Astrocyte (in vitro differentiated cells and primary cell): ENCODE measurements at regions not wholly inside any gene's neighbourhood (a gene's known extent, or its start where the extent isn't known, plus 50 kb on each side); places are given as distances from the start of the nearest gene placed in this dataset.
"Not testable (repeated sequence)": the region's sequence is repeated elsewhere in the genome, so short reads cannot be mapped to it uniquely, and the experiment has no call there.

Source experiments
- DNase-seq: peaks from one replicate; pipeline ENCODE4 v3.0.0-alpha.2; 2010; ENCODE audit warnings: low read depth
- FAIRE-seq: peaks from 2 replicates; lab custom pipeline; 2011; peaks lifted over from hg19 to GRCh38; lab: Jason Lieb, UNC
- H2AFZ ChIP-seq: 2 replicates; pipeline ENCODE4 v1.6.0; 2012; ENCODE audit warnings: low read depth, low read length, inconsistent platforms
- H3K27ac ChIP-seq: 2 replicates; pipeline ENCODE4 v1.5.1; 2011; ENCODE audit warnings: low read depth, low read length, inconsistent platforms
- H3K27me3 ChIP-seq: 2 replicates; pipeline ENCODE4 v1.6.0; 2011; ENCODE audit warnings: low read length, inconsistent platforms; ENCODE audit not compliant: insufficient read depth
- H3K36me3 ChIP-seq: 2 replicates; pipeline ENCODE4 v1.5.1; 2011; ENCODE audit warnings: low read length, inconsistent platforms; ENCODE audit not compliant: insufficient read depth
- H3K4me1 ChIP-seq: 2 replicates; pipeline ENCODE4 v1.5.1; 2011; ENCODE audit warnings: low read length, inconsistent platforms; ENCODE audit not compliant: insufficient read depth
- H3K4me2 ChIP-seq: 2 replicates; pipeline ENCODE4 v1.6.0; 2012; ENCODE audit warnings: low read length, inconsistent platforms
- H3K4me3 ChIP-seq: 2 replicates; pipeline ENCODE4 v1.5.1; 2011; ENCODE audit warnings: low read depth, mild to moderate bottlenecking, low read length, inconsistent platforms; ENCODE audit not compliant: insufficient read depth
- H3K79me2 ChIP-seq: 2 replicates; pipeline ENCODE4 v1.6.0; 2012; ENCODE audit warnings: mild to moderate bottlenecking, low read length, inconsistent platforms; ENCODE audit not compliant: insufficient read depth
- H3K9ac ChIP-seq: 2 replicates; pipeline ENCODE4 v1.6.0; 2012; ENCODE audit warnings: mild to moderate bottlenecking, low read length, inconsistent platforms
- H3K9me3 ChIP-seq: 2 replicates; pipeline ENCODE4 v1.5.1; 2012; ENCODE audit warnings: low read depth, mild to moderate bottlenecking, low read length, inconsistent platforms; ENCODE audit not compliant: insufficient read depth
- H4K20me1 ChIP-seq: 2 replicates; pipeline ENCODE4 v1.6.0; 2012; ENCODE audit warnings: low read length, inconsistent platforms; ENCODE audit not compliant: insufficient read depth
- H3K27ac Mint-ChIP-seq: one replicate; pipeline ENCODE4 v1.8.0; 2021; ENCODE audit warnings: mild to moderate bottlenecking, mixed read lengths; ENCODE audit not compliant: unreplicated experiment
- H3K27me3 Mint-ChIP-seq: one replicate; pipeline ENCODE4 v1.8.0; 2021; ENCODE audit warnings: low read depth, mixed read lengths; ENCODE audit not compliant: unreplicated experiment
- H3K36me3 Mint-ChIP-seq: one replicate; pipeline ENCODE4 v1.8.0; 2021; ENCODE audit warnings: low read depth, mixed read lengths; ENCODE audit not compliant: unreplicated experiment
- H3K4me1 Mint-ChIP-seq: one replicate; pipeline ENCODE4 v1.8.0; 2021; ENCODE audit warnings: low read depth, mixed read lengths; ENCODE audit not compliant: unreplicated experiment
- H3K4me3 Mint-ChIP-seq: one replicate; pipeline ENCODE4 v1.8.0; 2021; ENCODE audit warnings: mild to moderate bottlenecking, moderate library complexity, mixed read lengths; ENCODE audit not compliant: unreplicated experiment
- H3K9me3 Mint-ChIP-seq: one replicate; pipeline ENCODE4 v1.8.0; 2021; ENCODE audit warnings: mild to moderate bottlenecking, mixed read lengths; ENCODE audit not compliant: unreplicated experiment
- EZH2 ChIP-seq: IDR thresholded peaks from 2 replicates; pipeline ENCODE4 v1.6.1; 2012; ENCODE audit warnings: mild to moderate bottlenecking, low read length, inconsistent platforms; ENCODE audit not compliant: insufficient read depth
- TF ChIP-seq, protein P1 (sequence below): IDR thresholded peaks from 2 replicates; pipeline ENCODE4 v1.5.1; 2011; ENCODE audit warnings: low read depth, mild to moderate bottlenecking, inconsistent platforms, low read length, moderate library complexity; ENCODE audit not compliant: insufficient read depth

GRCh38 chr4:33998291-33998690 is 2246.0 kb downstream of the ARAP2 start:
- no peaks in the 10 kb centered on the region for H3K4me1 ChIP-seq
- no peak overlapping the region for H3K27ac ChIP-seq
- Mint-ChIP-seq H3K9me3 (no peaks in the 10 kb centered on the region), H3K27me3 (no peaks in the 10 kb centered on the region), H3K36me3 (no peaks in the 10 kb centered on the region), H3K4me3 (no peak overlapping the region), H3K27ac (no peak overlapping the region), H3K4me1 (peaks cover 3% of the 10 kb centered on the region)
- FAIRE-seq (no peak), DNase-seq (no peak)
- H3K4me2 ChIP-seq = no peak overlapping the region
- H3K27me3 ChIP-seq = no peaks in the 10 kb centered on the region
- H3K79me2 ChIP-seq = no peaks in the 10 kb centered on the region
- H2AFZ ChIP-seq = no peak overlapping the region
- no peak for TF ChIP-seq EZH2
- TF ChIP-seq, protein P1, sequence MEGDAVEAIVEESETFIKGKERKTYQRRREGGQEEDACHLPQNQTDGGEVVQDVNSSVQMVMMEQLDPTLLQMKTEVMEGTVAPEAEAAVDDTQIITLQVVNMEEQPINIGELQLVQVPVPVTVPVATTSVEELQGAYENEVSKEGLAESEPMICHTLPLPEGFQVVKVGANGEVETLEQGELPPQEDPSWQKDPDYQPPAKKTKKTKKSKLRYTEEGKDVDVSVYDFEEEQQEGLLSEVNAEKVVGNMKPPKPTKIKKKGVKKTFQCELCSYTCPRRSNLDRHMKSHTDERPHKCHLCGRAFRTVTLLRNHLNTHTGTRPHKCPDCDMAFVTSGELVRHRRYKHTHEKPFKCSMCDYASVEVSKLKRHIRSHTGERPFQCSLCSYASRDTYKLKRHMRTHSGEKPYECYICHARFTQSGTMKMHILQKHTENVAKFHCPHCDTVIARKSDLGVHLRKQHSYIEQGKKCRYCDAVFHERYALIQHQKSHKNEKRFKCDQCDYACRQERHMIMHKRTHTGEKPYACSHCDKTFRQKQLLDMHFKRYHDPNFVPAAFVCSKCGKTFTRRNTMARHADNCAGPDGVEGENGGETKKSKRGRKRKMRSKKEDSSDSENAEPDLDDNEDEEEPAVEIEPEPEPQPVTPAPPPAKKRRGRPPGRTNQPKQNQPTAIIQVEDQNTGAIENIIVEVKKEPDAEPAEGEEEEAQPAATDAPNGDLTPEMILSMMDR = no peak
- H3K9me3 ChIP-seq = no peaks in the 10 kb centered on the region
- no peak overlapping the region for H3K4me3 ChIP-seq
- H3K9ac ChIP-seq = no peak overlapping the region
- no peaks in the 10 kb centered on the region for H4K20me1 ChIP-seq
- no peaks in the 10 kb centered on the region for H3K36me3 ChIP-seq

DNA sequence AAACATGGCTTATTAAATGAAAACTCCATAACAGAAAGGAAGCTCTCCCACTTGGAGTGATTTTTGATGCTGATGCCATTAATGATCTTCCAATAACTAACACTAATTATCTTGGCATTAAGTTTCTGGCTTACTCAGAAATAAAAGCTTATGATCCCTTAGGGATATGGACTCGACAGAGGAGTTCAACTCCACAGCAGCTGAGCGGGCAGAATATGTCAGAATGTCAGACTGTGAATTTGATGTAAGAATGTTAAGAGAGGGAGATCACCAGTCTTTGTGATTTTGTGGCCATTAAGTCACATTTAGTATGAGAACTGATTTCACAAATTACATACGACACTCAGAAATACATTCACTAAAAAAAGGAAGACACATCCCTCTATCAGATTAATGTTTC is 2244.0 kb downstream of the ARAP2 start:
- TF ChIP-seq, protein P1 = no peak
- TF ChIP-seq EZH2 = no peak

GRCh38 chr4:34006540-34006939 is 2237.8 kb downstream of the ARAP2 start:
- H3K4me1 ChIP-seq, FAIRE-seq, H3K9ac ChIP-seq, H2AFZ ChIP-seq, H3K36me3 Mint-ChIP-seq, H3K4me3 Mint-ChIP-seq, H3K9me3 Mint-ChIP-seq, H3K27ac Mint-ChIP-seq, H3K9me3 ChIP-seq, DNase-seq, H3K27me3 ChIP-seq, H3K27me3 Mint-ChIP-seq, H3K4me3 ChIP-seq, H3K4me2 ChIP-seq, H3K4me1 Mint-ChIP-seq, H3K27ac ChIP-seq, H4K20me1 ChIP-seq, H3K36me3 ChIP-seq, H3K79me2 ChIP-seq: not testable (repeated sequence)

More for the DNA sequence above, 2244.0 kb downstream of the ARAP2 start:
- Histone ChIP-seq H3K4me3 (no peak overlapping the region), H3K9me3 (no peaks in the 10 kb centered on the region), H3K27ac (no peak overlapping the region), H3K36me3 (no peaks in the 10 kb centered on the region), H3K79me2 (no peaks in the 10 kb centered on the region), H3K4me2 (no peak overlapping the region), H2AFZ (no peak overlapping the region), H3K9ac (no peak overlapping the region), H4K20me1 (no peaks in the 10 kb centered on the region), H3K27me3 (no peaks in the 10 kb centered on the region), H3K4me1 (no peaks in the 10 kb centered on the region)
- Mint-ChIP-seq H3K27me3 (no peaks in the 10 kb centered on the region), H3K9me3 (no peaks in the 10 kb centered on the region), H3K4me1 (peaks cover 3% of the 10 kb centered on the region), H3K27ac (no peak overlapping the region), H3K4me3 (no peak overlapping the region), H3K36me3 (no peaks in the 10 kb centered on the region)
- FAIRE-seq (peak; percentile 20), DNase-seq (no peak)
